ENCODE measurements at regions not wholly inside any gene's neighbourhood (a gene's known extent, or its start where the extent isn't known, plus 50 kb on each side); places are given as distances from the start of the nearest gene placed in this dataset.

DNA sequence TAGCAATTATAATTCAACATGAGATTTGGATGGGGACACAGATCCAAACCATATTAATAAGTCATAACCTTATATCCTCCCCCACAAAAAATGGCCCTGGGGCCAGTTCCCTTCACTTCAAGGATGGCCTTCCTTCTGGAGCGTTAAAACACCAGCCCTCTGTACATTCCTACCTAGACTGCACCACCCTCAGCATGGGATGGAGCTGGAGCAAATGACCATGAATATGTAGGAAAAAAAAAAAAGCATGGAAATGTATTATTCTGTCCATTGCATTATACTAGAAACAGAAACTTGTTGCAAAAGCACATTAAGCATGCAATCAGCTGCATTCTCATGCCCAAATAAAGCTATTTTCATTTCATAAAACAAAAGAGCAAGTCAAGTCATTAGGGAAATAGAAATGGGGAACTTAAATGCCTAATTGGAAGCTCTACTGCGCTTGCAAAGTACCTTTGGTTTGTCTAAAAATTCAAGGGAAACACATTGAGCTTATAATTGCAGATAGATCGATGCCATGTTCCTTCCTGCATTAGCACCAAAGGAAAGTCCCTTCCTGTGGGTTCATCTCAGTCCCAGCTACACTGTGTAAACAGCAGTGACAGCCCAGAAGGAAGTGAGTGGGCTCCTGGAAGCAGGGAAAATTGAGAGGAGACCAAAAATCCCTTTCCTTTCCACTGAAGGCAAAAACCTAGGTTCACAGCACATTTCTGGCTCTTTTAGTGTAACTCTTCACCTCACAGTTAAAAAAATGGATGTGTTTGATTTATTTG lies 252.0 kb upstream of the KLHL29 start:
- TF ChIP-seq, protein P1, sequence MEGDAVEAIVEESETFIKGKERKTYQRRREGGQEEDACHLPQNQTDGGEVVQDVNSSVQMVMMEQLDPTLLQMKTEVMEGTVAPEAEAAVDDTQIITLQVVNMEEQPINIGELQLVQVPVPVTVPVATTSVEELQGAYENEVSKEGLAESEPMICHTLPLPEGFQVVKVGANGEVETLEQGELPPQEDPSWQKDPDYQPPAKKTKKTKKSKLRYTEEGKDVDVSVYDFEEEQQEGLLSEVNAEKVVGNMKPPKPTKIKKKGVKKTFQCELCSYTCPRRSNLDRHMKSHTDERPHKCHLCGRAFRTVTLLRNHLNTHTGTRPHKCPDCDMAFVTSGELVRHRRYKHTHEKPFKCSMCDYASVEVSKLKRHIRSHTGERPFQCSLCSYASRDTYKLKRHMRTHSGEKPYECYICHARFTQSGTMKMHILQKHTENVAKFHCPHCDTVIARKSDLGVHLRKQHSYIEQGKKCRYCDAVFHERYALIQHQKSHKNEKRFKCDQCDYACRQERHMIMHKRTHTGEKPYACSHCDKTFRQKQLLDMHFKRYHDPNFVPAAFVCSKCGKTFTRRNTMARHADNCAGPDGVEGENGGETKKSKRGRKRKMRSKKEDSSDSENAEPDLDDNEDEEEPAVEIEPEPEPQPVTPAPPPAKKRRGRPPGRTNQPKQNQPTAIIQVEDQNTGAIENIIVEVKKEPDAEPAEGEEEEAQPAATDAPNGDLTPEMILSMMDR (IDR thresholded peaks at IDR 0.05): no peak
- WGBS, 3 donors: 71 to 77% (median 77%) methylated on average over 3 of the region's 3 CpGs

DNA sequence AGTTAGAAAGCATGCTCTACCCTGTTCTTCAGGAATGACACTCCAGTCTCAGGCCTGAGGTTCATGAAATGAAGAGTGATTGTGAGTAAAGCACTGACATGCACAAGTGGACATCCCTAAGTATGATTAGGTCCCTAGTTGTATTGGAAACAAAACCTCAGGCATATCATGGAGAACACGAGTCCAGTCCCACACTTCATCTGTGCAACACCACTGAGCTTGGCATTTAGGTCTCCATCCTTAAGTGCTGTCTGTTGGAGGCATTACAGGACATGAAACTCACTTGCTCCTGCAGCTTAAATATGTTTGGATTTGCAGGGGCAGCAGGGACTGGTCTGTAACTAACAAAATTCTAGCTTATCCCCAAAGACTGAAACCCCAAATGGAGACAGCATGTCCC lies 250.3 kb upstream of the KLHL29 start:
- H3K36me3 ChIP-seq (ENCODE audit: insufficient read depth in 1 of 2, low read depth in 1 of 2): no peaks in the 10 kb centered on the region
- DNase-seq (no peak), ATAC-seq (peak in 1 of 4 donors; percentile 6)
- H3K27me3 ChIP-seq (ENCODE audit: insufficient read depth in 3 of 3, low read length in 2 of 3): no peaks in the 10 kb centered on the region
- TF ChIP-seq, protein P1 (IDR thresholded peaks at IDR 0.05): no peak
- peak overlapping the region; percentile 30 for H3K4me3 ChIP-seq
- WGBS, 3 donors: 49 to 67% (median 59%) methylated on average over 1 of the region's 1 CpG
- no peak overlapping the region for H3K27ac ChIP-seq
- no peaks in the 10 kb centered on the region for H3K9me3 ChIP-seq
- intact Hi-C loops (cut with DNase I): no loop called here
- H3K4me1 ChIP-seq: peaks cover 8% of the 10 kb centered on the region

More for the DNA sequence above, 252.0 kb upstream of the KLHL29 start:
- Histone ChIP-seq H3K27me3 (ENCODE audit: insufficient read depth in 3 of 3, low read length in 2 of 3) (no peaks in the 10 kb centered on the region), H3K36me3 (ENCODE audit: insufficient read depth in 1 of 2, low read depth in 1 of 2) (no peaks in the 10 kb centered on the region), H3K27ac (no peak overlapping the region), H3K9me3 (no peaks in the 10 kb centered on the region), H3K4me1 (peaks cover 8% of the 10 kb centered on the region), H3K4me3 (no peak overlapping the region)
- intact Hi-C loops (cut with DNase I): no loop called here
- DNase-seq (no peak), ATAC-seq (no peak)

DNA sequence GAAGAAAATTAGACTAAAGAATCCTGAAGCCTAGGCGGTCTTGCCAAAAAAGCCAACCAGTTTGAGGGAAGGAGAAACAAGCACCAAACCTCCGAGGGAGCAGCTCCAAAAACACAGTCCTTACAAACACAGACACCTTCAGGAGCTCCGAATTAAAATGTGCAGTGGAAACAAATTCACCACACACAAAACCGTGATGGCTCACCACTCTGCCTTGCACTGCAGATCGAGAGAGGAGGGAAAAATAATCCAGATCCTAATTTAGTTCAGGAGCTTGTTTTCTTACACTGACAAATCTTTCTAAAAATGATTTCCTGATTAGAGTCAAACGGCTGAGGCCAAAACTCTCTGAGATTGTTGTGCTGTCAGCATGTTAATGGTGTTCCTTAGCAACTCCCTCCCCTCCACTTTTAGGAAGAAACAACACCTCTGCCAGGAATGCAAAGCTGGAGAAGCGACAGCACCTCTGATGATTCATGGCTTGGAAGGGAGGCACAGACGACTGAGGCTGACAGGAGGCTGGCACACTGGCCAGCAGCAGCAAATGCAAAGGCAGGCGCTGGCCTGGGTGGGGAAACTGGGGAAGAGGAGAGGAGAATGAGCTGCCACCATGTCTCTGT lies 249.4 kb upstream of the KLHL29 start:
- peak overlapping the region; percentile 13 for H3K27ac ChIP-seq
- no peaks in the 10 kb centered on the region for H3K36me3 ChIP-seq (ENCODE audit: insufficient read depth in 1 of 2, low read depth in 1 of 2)
- DNase-seq (peak; percentile 15 to 67), ATAC-seq (peak; percentile 73 to 98 (median 94))
- no peaks in the 10 kb centered on the region for H3K27me3 ChIP-seq (ENCODE audit: insufficient read depth in 3 of 3, low read length in 2 of 3)
- intact Hi-C loops (cut with DNase I): no loop called here
- TF ChIP-seq, protein P1 (IDR thresholded peaks at IDR 0.05): no peak
- H3K4me3 ChIP-seq: peak overlapping the region; percentile 30
- WGBS, 3 donors: 13 to 17% (median 16%) methylated on average over 9 of the region's 9 CpGs
- H3K4me1 ChIP-seq: peaks cover 8% of the 10 kb centered on the region
- H3K9me3 ChIP-seq: no peaks in the 10 kb centered on the region

DNA sequence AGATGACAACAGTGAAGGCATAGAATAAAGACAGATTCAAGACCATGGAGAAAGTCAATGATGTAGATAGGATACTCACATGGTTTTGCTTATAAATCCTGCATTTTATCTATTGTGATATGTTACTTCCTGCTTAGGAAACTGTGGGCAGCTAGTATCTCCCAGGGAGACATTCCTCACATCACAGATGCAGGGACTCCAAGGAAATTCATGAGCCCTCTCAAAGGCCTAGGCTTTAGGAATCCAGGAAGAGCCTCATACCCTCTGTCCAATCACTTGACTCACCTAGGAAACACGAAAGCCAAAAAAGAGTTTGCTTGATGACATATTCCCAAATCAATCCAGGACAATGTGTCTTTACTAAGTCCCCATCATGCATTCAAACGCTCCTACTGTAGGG lies 247.8 kb upstream of the KLHL29 start:
- TF ChIP-seq, protein P1 (IDR thresholded peaks at IDR 0.05): no peak
- Histone ChIP-seq H3K27ac (no peak overlapping the region), H3K4me1 (peaks cover 8% of the 10 kb centered on the region), H3K27me3 (ENCODE audit: insufficient read depth in 3 of 3, low read length in 2 of 3) (no peaks in the 10 kb centered on the region), H3K36me3 (ENCODE audit: insufficient read depth in 1 of 2, low read depth in 1 of 2) (no peaks in the 10 kb centered on the region), H3K4me3 (no peak overlapping the region), H3K9me3 (no peaks in the 10 kb centered on the region)
- intact Hi-C loops (cut with DNase I): no loop called here
- 84 to 89% (median 89%) methylated on average over 2 of the region's 2 CpGs for WGBS, 3 donors
- ATAC-seq (no peak), DNase-seq (no peak)

Measured in psoas muscle (tissue), 7 donors.